D341Med (cell line): ENCODE measurements at regions not wholly inside any gene's neighbourhood (a gene's known extent, or its start where the extent isn't known, plus 50 kb on each side); places are given as distances from the start of the nearest gene placed in this dataset.

Source experiments
- DNase-seq: peaks from one replicate; pipeline ENCODE4 v3.0.0; 2012; ENCODE audit warnings: low spot score

GRCh38 chr2:45301307-45302277, 292.3 kb upstream of the SIX2 start:
- no peak for DNase-seq

DNA sequence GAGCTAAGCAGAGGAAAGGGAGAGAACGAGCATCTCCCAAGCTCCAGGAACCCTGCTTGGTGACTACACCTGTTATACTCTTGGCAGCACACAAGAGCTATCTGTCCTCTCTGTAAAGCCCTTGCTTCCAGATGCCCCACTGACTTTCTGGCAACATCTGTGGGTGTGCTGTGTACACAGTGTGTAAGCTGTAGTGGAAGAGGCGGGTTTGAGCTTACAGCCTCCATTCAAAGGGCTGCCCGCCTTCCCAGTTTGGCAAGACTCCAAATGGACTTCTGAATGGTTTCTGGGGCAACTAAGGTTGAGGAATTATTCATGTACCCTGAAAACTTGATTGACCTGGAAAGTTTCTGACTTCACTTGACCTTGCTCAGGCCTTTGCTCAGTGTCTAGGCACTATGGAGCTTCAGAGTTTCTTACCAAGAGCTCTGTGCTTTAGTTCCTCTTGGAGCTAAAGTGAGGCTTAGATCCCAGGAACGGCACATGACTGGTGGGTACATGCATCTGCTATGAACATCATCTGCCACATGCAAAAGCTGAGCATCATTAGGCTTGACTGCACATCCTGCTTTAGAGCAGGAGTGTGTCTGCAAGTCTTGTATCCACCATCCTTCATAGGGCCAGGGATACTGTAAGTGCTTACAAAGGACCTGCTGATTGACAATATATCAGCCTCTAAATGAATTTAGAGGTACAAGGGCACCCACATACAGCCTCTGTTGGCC, 290.9 kb upstream of the SIX2 start:
- DNase-seq, result no peak

- no peak for DNase-seq
Measured at GRCh38 chr2:45299361-45299760, 290.1 kb upstream of the SIX2 start.

DNA sequence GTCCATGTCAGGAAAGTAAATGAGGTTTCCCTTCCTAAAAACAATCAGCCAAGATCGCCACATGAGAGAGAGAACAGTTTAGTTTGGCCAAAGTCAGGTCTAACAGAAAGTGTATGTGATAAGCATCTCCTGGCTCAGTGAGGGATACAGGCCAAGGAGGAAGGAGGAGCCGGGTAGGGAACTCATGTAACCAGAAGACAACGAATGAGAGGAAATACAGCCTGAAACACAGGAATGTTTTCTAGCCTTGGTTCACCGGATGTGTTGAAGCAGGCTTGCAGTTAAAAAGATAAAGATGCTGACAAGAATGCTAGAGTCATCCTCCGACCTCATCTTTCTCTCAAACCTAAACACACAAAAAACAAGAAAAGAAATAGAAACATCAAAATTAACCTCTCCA, 283.9 kb upstream of the SIX2 start:
- no peak for DNase-seq

- no peak for DNase-seq
Measured at GRCh38 chr2:45291296-45291701, 282.0 kb upstream of the SIX2 start.

GRCh38 chr2:45289997-45290709, 280.9 kb upstream of the SIX2 start:
- no peak for DNase-seq

DNA sequence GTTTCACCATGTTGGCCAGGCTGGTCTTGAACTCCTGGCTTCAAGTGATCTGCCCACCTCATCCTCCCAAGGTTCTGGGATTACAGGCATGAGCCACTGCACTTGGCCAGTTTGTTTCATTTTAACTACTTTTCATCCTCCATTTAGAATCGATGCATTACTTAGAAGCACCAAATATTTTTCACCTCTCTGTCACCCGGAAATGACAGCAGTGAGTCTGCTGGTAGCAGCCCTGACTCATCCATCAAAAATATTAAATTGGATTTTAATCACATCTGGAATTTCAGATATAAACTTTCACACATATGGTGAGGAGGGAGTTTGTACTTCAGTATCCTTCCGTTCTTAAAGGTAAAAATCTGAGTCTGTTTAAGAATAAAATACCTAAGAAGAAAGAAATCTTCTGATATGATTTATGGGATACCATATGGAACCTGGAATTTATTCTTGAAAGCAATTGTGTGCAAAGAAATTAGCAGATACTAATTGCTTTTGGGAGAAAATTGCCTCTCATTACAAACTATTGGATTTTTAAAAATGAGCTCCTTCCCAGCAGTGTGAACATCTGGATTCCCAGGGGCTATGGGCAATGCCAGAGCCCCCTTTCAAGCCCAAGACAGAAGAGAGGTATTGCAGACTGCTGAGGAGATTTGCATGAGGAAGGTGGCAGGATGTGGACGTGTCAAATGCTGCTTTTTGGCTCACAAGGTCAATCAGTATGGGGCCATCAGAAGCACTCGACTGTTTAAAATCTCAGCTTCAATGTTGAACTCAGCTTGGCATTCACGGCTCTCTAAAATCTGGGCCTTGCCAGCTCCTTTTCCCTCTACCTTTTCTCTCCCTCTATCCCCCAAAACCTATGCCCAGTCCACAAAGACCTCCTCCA, 279.5 kb upstream of the SIX2 start:
- no peak for DNase-seq

DNA sequence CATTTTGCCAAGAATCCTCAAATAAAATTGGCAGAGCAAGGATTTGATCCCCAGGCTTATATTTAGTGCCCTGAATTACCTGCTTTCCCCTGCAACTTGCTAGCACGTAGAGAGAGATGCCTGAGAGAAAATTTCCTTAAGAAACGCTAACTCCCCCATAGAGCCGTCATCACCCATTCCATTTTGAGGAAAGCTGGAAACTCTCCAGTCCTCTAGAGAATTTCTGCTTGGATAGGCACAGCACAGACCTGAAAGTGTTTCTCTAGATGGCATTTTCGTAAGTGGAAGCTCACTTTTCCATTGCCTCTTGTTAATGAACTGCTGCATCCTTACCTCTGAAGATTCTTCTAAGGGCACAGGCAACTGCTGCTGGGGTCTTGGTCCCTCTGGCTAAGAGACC, 277.8 kb upstream of the SIX2 start:
- DNase-seq, result no peak

GRCh38 chr2:45285771-45286390, 276.6 kb upstream of the SIX2 start:
- no peak for DNase-seq

DNA sequence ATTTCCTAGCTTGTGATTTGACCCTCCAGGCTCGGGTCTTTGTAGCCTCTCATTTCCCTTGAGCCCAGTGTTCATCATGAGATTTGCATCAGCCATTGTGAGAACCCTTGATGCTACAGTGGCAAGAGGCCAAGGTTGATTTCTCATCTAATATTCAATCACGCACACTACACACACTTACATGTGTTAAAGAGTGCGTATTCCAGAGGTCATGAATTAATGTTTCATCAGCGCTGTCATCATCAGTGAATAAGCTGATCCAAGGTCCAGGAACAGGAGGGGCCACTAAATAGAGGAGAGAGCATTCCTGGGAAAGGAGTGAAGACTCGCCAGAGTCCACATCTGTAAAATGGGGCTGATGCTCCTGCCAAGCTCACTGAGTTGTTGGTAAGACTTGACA, 276.1 kb upstream of the SIX2 start:
- no peak for DNase-seq

DNA sequence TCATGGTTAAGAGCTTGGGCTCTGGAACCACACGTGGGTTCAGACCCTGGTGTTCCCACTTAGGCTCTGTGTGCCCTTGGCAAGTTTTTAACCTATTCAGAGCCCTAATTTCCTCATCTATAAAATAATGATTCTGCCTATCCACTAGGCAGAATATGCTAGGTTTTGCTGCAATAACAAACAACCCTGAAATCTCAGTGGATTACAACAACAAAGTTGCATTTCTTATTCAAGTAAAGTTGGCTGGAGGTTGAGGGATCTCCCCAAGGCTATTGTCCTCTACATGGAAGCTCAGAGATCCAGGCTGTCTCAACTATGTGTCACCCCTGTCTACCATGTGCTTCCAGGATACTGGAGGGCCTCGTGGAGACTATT, 275.4 kb upstream of the SIX2 start:
- no peak for DNase-seq

- no peak for DNase-seq
Measured at GRCh38 chr2:45283764-45284620, 274.7 kb upstream of the SIX2 start.

DNA sequence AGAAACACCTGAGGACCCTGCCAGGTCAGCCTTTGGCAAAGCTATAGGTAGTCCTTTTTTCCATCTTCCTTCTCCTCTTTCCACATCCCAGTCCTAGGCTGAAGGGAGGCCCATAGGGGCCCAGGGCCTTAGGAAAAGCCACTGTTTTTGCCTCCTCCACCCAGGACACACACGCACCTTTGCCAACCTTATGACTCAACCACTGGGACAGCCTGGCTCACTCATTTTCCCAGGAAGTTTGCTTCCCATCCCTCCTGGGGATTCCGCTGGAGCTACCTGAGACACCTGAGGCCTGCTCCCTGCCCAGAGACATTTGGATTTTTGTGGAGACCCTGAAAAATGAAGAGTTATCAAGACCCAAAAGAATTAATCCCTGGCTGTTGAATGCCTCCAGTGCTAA, 273.4 kb upstream of the SIX2 start:
- no peak for DNase-seq

- no peak for DNase-seq
Measured at GRCh38 chr2:45281311-45281710, 272.1 kb upstream of the SIX2 start.

- DNase-seq, result no peak
Measured at GRCh38 chr2:45280794-45281193, 271.5 kb upstream of the SIX2 start.

DNA sequence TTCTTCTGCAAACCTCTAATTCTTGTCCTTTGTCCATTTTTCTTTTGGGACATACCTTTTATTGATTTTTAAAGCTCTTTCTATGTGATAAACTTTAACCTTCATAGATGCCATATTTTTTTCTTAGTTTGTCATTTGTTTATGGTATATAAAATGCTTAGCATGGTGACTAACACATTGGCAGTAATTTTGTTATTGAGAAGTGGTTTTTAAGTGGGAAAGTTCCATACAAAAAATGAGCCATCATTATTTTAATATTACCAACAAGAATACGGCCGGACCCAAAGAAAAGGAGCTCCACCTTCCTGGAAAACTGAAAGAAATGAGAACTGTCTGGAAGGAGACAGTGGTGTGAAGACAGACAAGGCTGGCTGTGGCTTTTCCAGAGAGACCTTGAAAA, 270.1 kb upstream of the SIX2 start:
- DNase-seq, result no peak

GRCh38 chr2:45278365-45279078, 269.3 kb upstream of the SIX2 start:
- no peak for DNase-seq

- DNase-seq, result no peak
Measured at GRCh38 chr2:45276914-45277313, 267.7 kb upstream of the SIX2 start.

- DNase-seq, result no peak
Measured at GRCh38 chr2:45275806-45276205, 266.6 kb upstream of the SIX2 start.
